ENCODE measurements at regions not wholly inside any gene's neighbourhood (a gene's known extent, or its start where the extent isn't known, plus 50 kb on each side); places are given as distances from the start of the nearest gene placed in this dataset.

- H3K79me2 ChIP-seq (ENCODE audit: insufficient read depth, low read length) = no peaks in the 10 kb centered on the region
- no peaks in the 10 kb centered on the region for H3K9me3 ChIP-seq (ENCODE audit: low read length)
- H3K4me1 ChIP-seq (ENCODE audit: insufficient read depth, low read length, severe bottlenecking) = no peaks in the 10 kb centered on the region
- H3K27me3 ChIP-seq (ENCODE audit: insufficient read depth, low read length) = no peaks in the 10 kb centered on the region
- H3K4me2 ChIP-seq (ENCODE audit: low read length) = no peak overlapping the region
- no peak overlapping the region for H3K27ac ChIP-seq (ENCODE audit: low read depth, low read length, poor library complexity, severe bottlenecking)
- H3K9me2 ChIP-seq (ENCODE audit: low read depth, low read length) = no peaks in the 10 kb centered on the region
- no peak overlapping the region for H3K9ac ChIP-seq (ENCODE audit: low read length)
- no peaks in the 10 kb centered on the region for H3F3A ChIP-seq (ENCODE audit: insufficient read depth, low read length)
- H2AFZ ChIP-seq (ENCODE audit: low read length) = no peak overlapping the region
- H3K36me3 ChIP-seq (ENCODE audit: insufficient read depth, low read length) = no peaks in the 10 kb centered on the region
- TF ChIP-seq EZH2 (IDR thresholded peaks at IDR 0.05; ENCODE audit: borderline replicate concordance, low read length) (no peak), CTCF (IDR thresholded peaks at IDR 0.05; ENCODE audit: low read length) (no peak)
- no peak overlapping the region for H3K4me3 ChIP-seq (ENCODE audit: low read depth, low read length, poor library complexity, severe bottlenecking)
- no peaks in the 10 kb centered on the region for H4K20me1 ChIP-seq (ENCODE audit: insufficient read depth, low read length)
Measured at GRCh38 chr4:35793766-35794165, 450.5 kb downstream of the ARAP2 start.

- no peak overlapping the region for H3K4me2 ChIP-seq (ENCODE audit: low read length)
- no peak for TF ChIP-seq EZH2 (IDR thresholded peaks at IDR 0.05; ENCODE audit: borderline replicate concordance, low read length)
- TF ChIP-seq CTCF (IDR thresholded peaks at IDR 0.05; ENCODE audit: low read length) = no peak
Measured at GRCh38 chr4:35800669-35801068, 443.6 kb downstream of the ARAP2 start.

GRCh38 chr4:35802644-35803043 lies 441.7 kb downstream of the ARAP2 start:
- H3K4me2 ChIP-seq (ENCODE audit: low read length) = no peak overlapping the region
- no peaks in the 10 kb centered on the region for H3K27me3 ChIP-seq (ENCODE audit: insufficient read depth, low read length)
- no peaks in the 10 kb centered on the region for H3F3A ChIP-seq (ENCODE audit: insufficient read depth, low read length)
- no peaks in the 10 kb centered on the region for H3K4me1 ChIP-seq (ENCODE audit: insufficient read depth, low read length, severe bottlenecking)
- H3K79me2 ChIP-seq (ENCODE audit: insufficient read depth, low read length) = no peaks in the 10 kb centered on the region
- H2AFZ ChIP-seq (ENCODE audit: low read length) = no peak overlapping the region
- H3K9me2 ChIP-seq (ENCODE audit: low read depth, low read length) = no peaks in the 10 kb centered on the region
- H3K27ac ChIP-seq (ENCODE audit: low read depth, low read length, poor library complexity, severe bottlenecking) = no peak overlapping the region
- no peak overlapping the region for H3K4me3 ChIP-seq (ENCODE audit: low read depth, low read length, poor library complexity, severe bottlenecking)
- H3K9me3 ChIP-seq (ENCODE audit: low read length) = no peaks in the 10 kb centered on the region
- no peaks in the 10 kb centered on the region for H4K20me1 ChIP-seq (ENCODE audit: insufficient read depth, low read length)
- H3K36me3 ChIP-seq (ENCODE audit: insufficient read depth, low read length) = no peaks in the 10 kb centered on the region
- TF ChIP-seq CTCF (IDR thresholded peaks at IDR 0.05; ENCODE audit: low read length) (no peak), EZH2 (IDR thresholded peaks at IDR 0.05; ENCODE audit: borderline replicate concordance, low read length) (no peak)
- no peak overlapping the region for H3K9ac ChIP-seq (ENCODE audit: low read length)

More at GRCh38 chr4:35800669-35801068, 443.6 kb downstream of the ARAP2 start:
- Histone ChIP-seq H3K4me1 (ENCODE audit: insufficient read depth, low read length, severe bottlenecking) (no peaks in the 10 kb centered on the region), H3K9me3 (ENCODE audit: low read length) (no peaks in the 10 kb centered on the region), H3K27me3 (ENCODE audit: insufficient read depth, low read length) (no peaks in the 10 kb centered on the region), H3K79me2 (ENCODE audit: insufficient read depth, low read length) (no peaks in the 10 kb centered on the region), H3K4me3 (ENCODE audit: low read depth, low read length, poor library complexity, severe bottlenecking) (no peak overlapping the region), H3K9me2 (ENCODE audit: low read depth, low read length) (no peaks in the 10 kb centered on the region), H3F3A (ENCODE audit: insufficient read depth, low read length) (no peaks in the 10 kb centered on the region), H3K9ac (ENCODE audit: low read length) (no peak overlapping the region), H3K27ac (ENCODE audit: low read depth, low read length, poor library complexity, severe bottlenecking) (no peak overlapping the region), H2AFZ (ENCODE audit: low read length) (no peak overlapping the region), H4K20me1 (ENCODE audit: insufficient read depth, low read length) (no peaks in the 10 kb centered on the region), H3K36me3 (ENCODE audit: insufficient read depth, low read length) (no peaks in the 10 kb centered on the region)

Data from OCI-LY1 (cell line).